SU-DHL-6 (cell line): ENCODE measurements at regions not wholly inside any gene's neighbourhood (a gene's known extent, or its start where the extent isn't known, plus 50 kb on each side); places are given as distances from the start of the nearest gene placed in this dataset.
"Not testable (repeated sequence)": the region's sequence is repeated elsewhere in the genome, so short reads cannot be mapped to it uniquely, and the experiment has no call there.

Experiments used
- EZH2phosphoT487 ChIP-seq: fragments of 200-600 bp; sonication (generic), shearing (Covaris generic); conservative IDR thresholded peaks from 2 replicates; pipeline ENCODE4 v1.6.1; 2018; ENCODE audit warnings: mild to moderate bottlenecking, antibody characterized with exemption, low read length, moderate library complexity, mixed read lengths
- TF ChIP-seq, protein P1 (sequence below): fragments of 200-600 bp; sonication (generic); IDR thresholded peaks from one replicate; pipeline ENCODE4 v1.5.1; 2017; ENCODE audit warnings: antibody characterized with exemption, mild to moderate bottlenecking, low read length, moderate library complexity; ENCODE audit not compliant: insufficient read depth, poor library complexity, severe bottlenecking

DNA sequence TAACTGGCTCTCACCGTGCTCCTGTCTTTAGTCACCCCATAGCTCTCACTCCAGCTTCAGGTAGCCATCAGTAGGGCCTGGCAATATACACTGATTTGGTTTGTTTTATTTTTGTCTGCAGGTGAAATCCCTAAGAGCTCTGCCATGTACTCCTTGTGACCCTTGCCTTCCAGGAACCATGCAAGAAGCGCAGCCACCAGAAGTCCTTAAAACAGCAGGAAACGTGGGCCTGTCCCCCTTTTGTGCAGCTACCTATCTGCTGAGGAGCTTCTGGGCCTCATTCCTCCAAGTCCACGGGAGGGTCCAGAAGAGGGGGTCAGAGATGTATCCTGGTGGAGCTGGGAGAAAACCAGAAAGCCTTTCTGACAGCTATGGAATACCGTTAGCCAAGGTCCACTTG, 399.1 kb downstream of the FAM72C start:
- TF ChIP-seq, protein P1, sequence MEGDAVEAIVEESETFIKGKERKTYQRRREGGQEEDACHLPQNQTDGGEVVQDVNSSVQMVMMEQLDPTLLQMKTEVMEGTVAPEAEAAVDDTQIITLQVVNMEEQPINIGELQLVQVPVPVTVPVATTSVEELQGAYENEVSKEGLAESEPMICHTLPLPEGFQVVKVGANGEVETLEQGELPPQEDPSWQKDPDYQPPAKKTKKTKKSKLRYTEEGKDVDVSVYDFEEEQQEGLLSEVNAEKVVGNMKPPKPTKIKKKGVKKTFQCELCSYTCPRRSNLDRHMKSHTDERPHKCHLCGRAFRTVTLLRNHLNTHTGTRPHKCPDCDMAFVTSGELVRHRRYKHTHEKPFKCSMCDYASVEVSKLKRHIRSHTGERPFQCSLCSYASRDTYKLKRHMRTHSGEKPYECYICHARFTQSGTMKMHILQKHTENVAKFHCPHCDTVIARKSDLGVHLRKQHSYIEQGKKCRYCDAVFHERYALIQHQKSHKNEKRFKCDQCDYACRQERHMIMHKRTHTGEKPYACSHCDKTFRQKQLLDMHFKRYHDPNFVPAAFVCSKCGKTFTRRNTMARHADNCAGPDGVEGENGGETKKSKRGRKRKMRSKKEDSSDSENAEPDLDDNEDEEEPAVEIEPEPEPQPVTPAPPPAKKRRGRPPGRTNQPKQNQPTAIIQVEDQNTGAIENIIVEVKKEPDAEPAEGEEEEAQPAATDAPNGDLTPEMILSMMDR: not testable (repeated sequence)
- not testable (repeated sequence) for TF ChIP-seq EZH2phosphoT487
